DMS 273 (cell line): ENCODE measurements at regions not wholly inside any gene's neighbourhood (a gene's known extent, or its start where the extent isn't known, plus 50 kb on each side); places are given as distances from the start of the nearest gene placed in this dataset.
"Not testable (repeated sequence)": the region's sequence is repeated elsewhere in the genome, so short reads cannot be mapped to it uniquely, and the experiment has no call there.

ENCODE experiments used
- DNase-seq: peaks from one replicate; lab custom pipeline; 2025; ENCODE audit not compliant: unreplicated experiment; lab: John Stamatoyannopoulos, UW

GRCh38 chr13:54004026-54004699 lies 975.5 kb downstream of the OLFM4 start:
- no peak for DNase-seq

GRCh38 chr13:54016542-54016941 lies 987.9 kb downstream of the OLFM4 start:
- DNase-seq: peak; percentile 34

GRCh38 chr13:54018485-54018884 lies 989.9 kb downstream of the OLFM4 start:
- peak; percentile 4 for DNase-seq

GRCh38 chr13:54029226-54029625 lies 1000.6 kb downstream of the OLFM4 start:
- peak; percentile 10 for DNase-seq

GRCh38 chr13:54029720-54030119 lies 1001.1 kb downstream of the OLFM4 start:
- DNase-seq: no peak

- DNase-seq: no peak
These were observed 1004.8 kb downstream of the OLFM4 start for GRCh38 chr13:54033323-54033861.

- no peak for DNase-seq
These were observed 1005.4 kb downstream of the OLFM4 start for GRCh38 chr13:54034047-54034446.

GRCh38 chr13:54057416-54057815 lies 1028.8 kb downstream of the OLFM4 start:
- not testable (repeated sequence) for DNase-seq

GRCh38 chr13:54069958-54070357 lies 1041.3 kb downstream of the OLFM4 start:
- DNase-seq: not testable (repeated sequence)

- no peak for DNase-seq
These were observed 1049.0 kb downstream of the OLFM4 start for GRCh38 chr13:54077569-54077968.

GRCh38 chr13:54078271-54078870 lies 1049.8 kb downstream of the OLFM4 start:
- DNase-seq: no peak

- not testable (repeated sequence) for DNase-seq
These were observed 1053.7 kb downstream of the OLFM4 start for GRCh38 chr13:54082309-54082708.

- no peak for DNase-seq
These were observed 1063.3 kb downstream of the OLFM4 start for GRCh38 chr13:54091884-54092283.

- DNase-seq: no peak
These were observed 1064.1 kb downstream of the OLFM4 start for GRCh38 chr13:54092686-54093085.

GRCh38 chr13:54110597-54110996 lies 1082.0 kb downstream of the OLFM4 start:
- DNase-seq: no peak

- no peak for DNase-seq
These were observed 1096.1 kb downstream of the OLFM4 start for GRCh38 chr13:54124700-54125099.

GRCh38 chr13:54130931-54131330 lies 1102.3 kb downstream of the OLFM4 start:
- not testable (repeated sequence) for DNase-seq

GRCh38 chr13:54131433-54131832 lies 1102.8 kb downstream of the OLFM4 start:
- not testable (repeated sequence) for DNase-seq

GRCh38 chr13:54132127-54132526 lies 1103.5 kb downstream of the OLFM4 start:
- not testable (repeated sequence) for DNase-seq

GRCh38 chr13:54132720-54133119 lies 1104.1 kb downstream of the OLFM4 start:
- DNase-seq: not testable (repeated sequence)

GRCh38 chr13:54133746-54134145 lies 1105.1 kb downstream of the OLFM4 start:
- no peak for DNase-seq

- no peak for DNase-seq
These were observed 1116.2 kb downstream of the OLFM4 start for GRCh38 chr13:54144828-54145227.
